Endodermal cell (in vitro differentiated cells): ENCODE measurements at regions not wholly inside any gene's neighbourhood (a gene's known extent, or its start where the extent isn't known, plus 50 kb on each side); places are given as distances from the start of the nearest gene placed in this dataset.

Experiments
- DNase-seq: peaks from one replicate; pipeline ENCODE4 v3.0.0-alpha.2; 2017
- H3K27ac ChIP-seq: 2 replicates; pipeline ENCODE4 v1.5.1; 2013; ENCODE audit warnings: mild to moderate bottlenecking, low read depth, low read length, moderate library complexity
- H3K27me3 ChIP-seq: 2 replicates; pipeline ENCODE4 v1.6.1; 2013; ENCODE audit warnings: mild to moderate bottlenecking, low read length, moderate library complexity; ENCODE audit not compliant: insufficient read depth, control insufficient read depth, poor library complexity, severe bottlenecking
- H3K36me3 ChIP-seq: 2 replicates; pipeline ENCODE4 v1.7.0; 2013; ENCODE audit warnings: mild to moderate bottlenecking, low read length, moderate library complexity; ENCODE audit not compliant: control insufficient read depth, insufficient read depth
- H3K4me1 ChIP-seq: one replicate; pipeline ENCODE4 v1.7.0; 2013; ENCODE audit warnings: low read length; ENCODE audit not compliant: control insufficient read depth, insufficient read depth
- H3K4me3 ChIP-seq: 2 replicates; pipeline ENCODE4 v1.5.1; 2013; ENCODE audit warnings: mild to moderate bottlenecking, low read length, moderate library complexity
- H3K9ac ChIP-seq: 2 replicates; pipeline ENCODE4 v1.6.1; 2013; ENCODE audit warnings: mild to moderate bottlenecking, low read length, moderate library complexity; ENCODE audit not compliant: poor library complexity, severe bottlenecking; ENCODE audit errors: extremely low read depth
- H3K9me3 ChIP-seq: 2 replicates; pipeline ENCODE4 v1.6.1; 2013; ENCODE audit warnings: mild to moderate bottlenecking, low read length, moderate library complexity; ENCODE audit not compliant: control insufficient read depth
- H3K27ac Mint-ChIP-seq: 2 replicates; pipeline ENCODE4 v1.8.0; 2020; ENCODE audit warnings: mixed read lengths
- H3K27me3 Mint-ChIP-seq: 2 replicates; pipeline ENCODE4 v1.8.0; 2021; ENCODE audit warnings: mild to moderate bottlenecking, mixed read lengths; ENCODE audit not compliant: insufficient read depth
- H3K36me3 Mint-ChIP-seq: 2 replicates; pipeline ENCODE4 v1.8.0; 2020; ENCODE audit warnings: low read depth, mixed read lengths
- H3K4me1 Mint-ChIP-seq: 2 replicates; pipeline ENCODE4 v1.8.0; 2020; ENCODE audit warnings: mixed read lengths
- H3K4me3 Mint-ChIP-seq: 2 replicates; pipeline ENCODE4 v1.8.0; 2020; ENCODE audit warnings: mild to moderate bottlenecking, moderate library complexity, mixed read lengths
- H3K9me3 Mint-ChIP-seq: 2 replicates; pipeline ENCODE4 v1.8.0; 2020; ENCODE audit warnings: mild to moderate bottlenecking, mixed read lengths
- WGBS, 2 experiments: methylation state at CpG; one replicate each; pipeline versions ENCODE4 v1.1.5 to v1.1.7; 2013; ENCODE audit warnings: missing lambda C conversion rate in 2 of 2, mixed read lengths in 1 of 2; ENCODE audit not compliant: insufficient coverage in 1 of 2, insufficient read length in 1 of 2; 5-methylcytosine and 5-hydroxymethylcytosine counted together
- TF ChIP-seq, protein P1 (sequence below): fragments of 200-600 bp; sonication (generic); conservative IDR thresholded peaks from 2 replicates; pipeline ENCODE4 v1.5.0; 2021; ENCODE audit warnings: antibody characterized with exemption, mild to moderate bottlenecking

- Histone ChIP-seq H3K9me3 (no peaks in the 10 kb centered on the region), H3K27me3 (no peaks in the 10 kb centered on the region), H3K4me1 (no peaks in the 10 kb centered on the region), H3K4me3 (no peak overlapping the region), H3K27ac (no peak overlapping the region), H3K36me3 (no peaks in the 10 kb centered on the region), H3K9ac (no peak overlapping the region)
- H3K4me1 Mint-ChIP-seq: no peaks in the 10 kb centered on the region
- no peak for DNase-seq
- H3K4me3 Mint-ChIP-seq: no peak overlapping the region
- no peaks in the 10 kb centered on the region for H3K9me3 Mint-ChIP-seq
- no peak overlapping the region for H3K27ac Mint-ChIP-seq
- no peaks in the 10 kb centered on the region for H3K36me3 Mint-ChIP-seq
- TF ChIP-seq, protein P1, sequence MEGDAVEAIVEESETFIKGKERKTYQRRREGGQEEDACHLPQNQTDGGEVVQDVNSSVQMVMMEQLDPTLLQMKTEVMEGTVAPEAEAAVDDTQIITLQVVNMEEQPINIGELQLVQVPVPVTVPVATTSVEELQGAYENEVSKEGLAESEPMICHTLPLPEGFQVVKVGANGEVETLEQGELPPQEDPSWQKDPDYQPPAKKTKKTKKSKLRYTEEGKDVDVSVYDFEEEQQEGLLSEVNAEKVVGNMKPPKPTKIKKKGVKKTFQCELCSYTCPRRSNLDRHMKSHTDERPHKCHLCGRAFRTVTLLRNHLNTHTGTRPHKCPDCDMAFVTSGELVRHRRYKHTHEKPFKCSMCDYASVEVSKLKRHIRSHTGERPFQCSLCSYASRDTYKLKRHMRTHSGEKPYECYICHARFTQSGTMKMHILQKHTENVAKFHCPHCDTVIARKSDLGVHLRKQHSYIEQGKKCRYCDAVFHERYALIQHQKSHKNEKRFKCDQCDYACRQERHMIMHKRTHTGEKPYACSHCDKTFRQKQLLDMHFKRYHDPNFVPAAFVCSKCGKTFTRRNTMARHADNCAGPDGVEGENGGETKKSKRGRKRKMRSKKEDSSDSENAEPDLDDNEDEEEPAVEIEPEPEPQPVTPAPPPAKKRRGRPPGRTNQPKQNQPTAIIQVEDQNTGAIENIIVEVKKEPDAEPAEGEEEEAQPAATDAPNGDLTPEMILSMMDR: no peak
- no peaks in the 10 kb centered on the region for H3K27me3 Mint-ChIP-seq
Observed at GRCh38 chr3:103380391-103380790, 945.6 kb downstream of the ZPLD1 start.

GRCh38 chr3:103381296-103382079 is 946.7 kb downstream of the ZPLD1 start:
- TF ChIP-seq, protein P1: no peak
- Histone ChIP-seq H3K27me3 (no peaks in the 10 kb centered on the region), H3K9ac (no peak overlapping the region), H3K4me1 (no peaks in the 10 kb centered on the region), H3K36me3 (no peaks in the 10 kb centered on the region), H3K4me3 (no peak overlapping the region), H3K27ac (no peak overlapping the region), H3K9me3 (no peaks in the 10 kb centered on the region)
- Mint-ChIP-seq H3K4me1 (no peaks in the 10 kb centered on the region), H3K4me3 (no peak overlapping the region), H3K27ac (no peak overlapping the region), H3K27me3 (no peaks in the 10 kb centered on the region), H3K36me3 (no peaks in the 10 kb centered on the region), H3K9me3 (no peaks in the 10 kb centered on the region)
- 93 to 100% methylated on average over 1 to 3 of the region's 5 CpGs for WGBS, 2 experiments
- no peak for DNase-seq

DNA sequence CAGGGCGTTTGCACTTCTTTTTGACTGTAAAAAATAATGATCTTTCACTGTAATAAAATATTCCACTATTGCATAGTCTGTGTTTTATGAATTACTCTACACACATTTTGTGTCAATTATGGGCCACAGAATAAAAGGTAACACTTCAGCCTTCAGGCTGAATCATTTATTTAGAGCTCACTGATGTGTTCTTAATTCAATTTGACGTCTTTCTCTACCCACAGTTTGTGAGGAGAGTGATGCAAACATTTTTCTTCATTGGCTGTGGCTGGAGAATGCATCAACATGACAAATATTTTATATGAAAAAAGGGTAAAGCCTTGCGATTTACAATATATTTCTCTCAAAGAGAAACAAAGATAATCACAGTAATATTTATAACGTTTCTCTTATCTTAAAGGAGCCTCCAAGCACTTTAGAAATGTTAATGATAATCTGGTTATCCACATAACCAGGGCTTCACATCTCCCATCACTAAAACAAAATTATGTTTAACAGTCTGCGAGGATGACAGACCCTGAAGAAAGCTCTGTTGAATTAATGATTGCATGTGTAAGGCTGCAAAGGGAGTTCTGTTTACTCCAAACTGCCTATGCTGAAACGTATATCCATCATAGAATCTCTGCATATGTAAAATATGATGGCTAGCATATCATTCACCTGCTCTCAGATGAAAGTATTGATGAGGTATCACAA is 951.3 kb downstream of the ZPLD1 start:
- 90% methylated on average over 6 of the region's 6 CpGs; no CpG with 5 or more reads in 1 of the 2 experiments for WGBS, 2 experiments
- H3K9me3 ChIP-seq: no peaks in the 10 kb centered on the region
- Mint-ChIP-seq H3K27ac (no peak overlapping the region), H3K27me3 (no peaks in the 10 kb centered on the region), H3K4me1 (no peaks in the 10 kb centered on the region), H3K4me3 (no peak overlapping the region), H3K36me3 (no peaks in the 10 kb centered on the region), H3K9me3 (no peaks in the 10 kb centered on the region)
- H3K4me3 ChIP-seq: no peak overlapping the region
- H3K36me3 ChIP-seq: no peaks in the 10 kb centered on the region
- TF ChIP-seq, protein P1: no peak
- no peaks in the 10 kb centered on the region for H3K4me1 ChIP-seq
- no peak for DNase-seq
- H3K27me3 ChIP-seq: no peaks in the 10 kb centered on the region
- no peak overlapping the region for H3K9ac ChIP-seq
- no peak overlapping the region for H3K27ac ChIP-seq
